ENCODE measurements at regions not wholly inside any gene's neighbourhood (a gene's known extent, or its start where the extent isn't known, plus 50 kb on each side); places are given as distances from the start of the nearest gene placed in this dataset.

DNA sequence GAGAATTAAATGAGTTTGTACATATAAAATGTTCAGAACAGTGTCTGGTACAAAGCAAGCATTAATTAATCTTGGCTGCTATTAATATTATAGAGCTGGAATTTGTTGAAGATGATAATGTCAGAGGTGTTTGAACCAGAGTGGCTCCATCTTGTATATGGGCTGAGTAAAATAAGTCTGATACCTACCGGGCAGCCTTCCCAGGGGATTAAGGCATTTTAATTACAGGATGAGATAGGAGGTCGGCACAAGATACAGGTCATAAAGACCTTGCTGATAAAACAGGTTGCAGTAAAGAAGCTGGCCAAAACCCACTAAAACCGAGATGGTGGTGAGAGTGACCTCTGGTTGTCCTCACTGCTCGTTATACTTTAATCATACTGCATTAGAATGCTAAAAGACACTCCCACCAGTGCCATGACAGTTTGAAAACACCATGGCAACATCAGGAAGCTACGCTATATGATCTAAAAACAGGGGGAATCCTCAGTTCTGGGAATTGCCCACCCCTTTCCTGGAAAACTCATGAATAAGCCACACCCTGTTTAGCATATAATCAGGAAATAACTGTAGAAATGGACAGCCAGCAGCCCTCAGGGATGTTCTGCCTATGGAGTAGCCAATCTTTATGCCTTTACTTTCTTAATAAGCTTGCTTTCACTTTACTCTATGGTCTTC is 90.2 kb downstream of the PLK2 start:
- TF ChIP-seq EP300 (IDR thresholded peaks at IDR 0.05) (no peak), POLR2A (IDR thresholded peaks at IDR 0.05) (no peak)
- TF ChIP-seq, protein P1, sequence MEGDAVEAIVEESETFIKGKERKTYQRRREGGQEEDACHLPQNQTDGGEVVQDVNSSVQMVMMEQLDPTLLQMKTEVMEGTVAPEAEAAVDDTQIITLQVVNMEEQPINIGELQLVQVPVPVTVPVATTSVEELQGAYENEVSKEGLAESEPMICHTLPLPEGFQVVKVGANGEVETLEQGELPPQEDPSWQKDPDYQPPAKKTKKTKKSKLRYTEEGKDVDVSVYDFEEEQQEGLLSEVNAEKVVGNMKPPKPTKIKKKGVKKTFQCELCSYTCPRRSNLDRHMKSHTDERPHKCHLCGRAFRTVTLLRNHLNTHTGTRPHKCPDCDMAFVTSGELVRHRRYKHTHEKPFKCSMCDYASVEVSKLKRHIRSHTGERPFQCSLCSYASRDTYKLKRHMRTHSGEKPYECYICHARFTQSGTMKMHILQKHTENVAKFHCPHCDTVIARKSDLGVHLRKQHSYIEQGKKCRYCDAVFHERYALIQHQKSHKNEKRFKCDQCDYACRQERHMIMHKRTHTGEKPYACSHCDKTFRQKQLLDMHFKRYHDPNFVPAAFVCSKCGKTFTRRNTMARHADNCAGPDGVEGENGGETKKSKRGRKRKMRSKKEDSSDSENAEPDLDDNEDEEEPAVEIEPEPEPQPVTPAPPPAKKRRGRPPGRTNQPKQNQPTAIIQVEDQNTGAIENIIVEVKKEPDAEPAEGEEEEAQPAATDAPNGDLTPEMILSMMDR (IDR thresholded peaks at IDR 0.05) = no peak

All from ovary (tissue), 3 donors.